Suprapubic skin (tissue), 4 donors: ENCODE measurements at regions not wholly inside any gene's neighbourhood (a gene's known extent, or its start where the extent isn't known, plus 50 kb on each side); places are given as distances from the start of the nearest gene placed in this dataset.
A peak's percentile ranks its signal among the peaks of the same experiment; 100 is the strongest.

ENCODE experiments used
- DNase-seq, 2 donors: peaks; one replicate each; pipeline ENCODE4 v3.0.0-alpha.2; 2019; ENCODE audit warnings: low spot score in 2 of 2
- H3K27ac ChIP-seq: fragments of 200-600 bp; sonication (generic); one replicate; pipeline ENCODE4 v1.5.1; 2019
- H3K27me3 ChIP-seq: fragments of 200-600 bp; sonication (generic); one replicate; pipeline ENCODE4 v1.5.1; 2019
- H3K36me3 ChIP-seq: fragments of 200-600 bp; sonication (generic); one replicate; pipeline ENCODE4 v1.5.1; 2019
- H3K4me1 ChIP-seq: fragments of 200-600 bp; sonication (generic); one replicate; pipeline ENCODE4 v1.5.1; 2019
- H3K4me3 ChIP-seq: fragments of 200-600 bp; sonication (generic); one replicate; pipeline ENCODE4 v1.5.1; 2019; ENCODE audit warnings: mild to moderate bottlenecking
- H3K9me3 ChIP-seq: fragments of 200-600 bp; sonication (generic); one replicate; pipeline ENCODE4 v1.5.1; 2019
- EP300 ChIP-seq: sonication (generic); formaldehyde crosslinking; IDR thresholded peaks from one replicate; pipeline ENCODE4 v1.6.1; 2017; ENCODE audit warnings: antibody characterized with exemption
- POLR2A ChIP-seq, 2 donors: fragments of 450-650 bp; IDR thresholded peaks; one replicate each; pipeline ENCODE4 v1.6.1; 2017; ENCODE audit warnings: antibody characterized with exemption in 2 of 2, mild to moderate bottlenecking in 2 of 2, moderate library complexity in 2 of 2
- POLR2AphosphoS5 ChIP-seq, 3 donors: sonication (generic); formaldehyde crosslinking; IDR thresholded peaks; one replicate each; pipeline ENCODE4 v1.6.1; 2017; ENCODE audit warnings: antibody characterized with exemption in 3 of 3
- WGBS: methylation state at CpG from one replicate; pipeline ENCODE4 v1.1.5; 2018; 5-methylcytosine and 5-hydroxymethylcytosine counted together
- TF ChIP-seq, protein P1 (sequence below), 2 donors: fragments of 200-600 bp in 1 of 2; fragments of 450-650 bp in 1 of 2; sonication (generic) in 1 of 2; IDR thresholded peaks; one replicate each; pipeline ENCODE4 v1.5.1; 2016 to 2019; ENCODE audit warnings: antibody characterized with exemption in 2 of 2, mild to moderate bottlenecking in 1 of 2, moderate library complexity in 1 of 2

DNA sequence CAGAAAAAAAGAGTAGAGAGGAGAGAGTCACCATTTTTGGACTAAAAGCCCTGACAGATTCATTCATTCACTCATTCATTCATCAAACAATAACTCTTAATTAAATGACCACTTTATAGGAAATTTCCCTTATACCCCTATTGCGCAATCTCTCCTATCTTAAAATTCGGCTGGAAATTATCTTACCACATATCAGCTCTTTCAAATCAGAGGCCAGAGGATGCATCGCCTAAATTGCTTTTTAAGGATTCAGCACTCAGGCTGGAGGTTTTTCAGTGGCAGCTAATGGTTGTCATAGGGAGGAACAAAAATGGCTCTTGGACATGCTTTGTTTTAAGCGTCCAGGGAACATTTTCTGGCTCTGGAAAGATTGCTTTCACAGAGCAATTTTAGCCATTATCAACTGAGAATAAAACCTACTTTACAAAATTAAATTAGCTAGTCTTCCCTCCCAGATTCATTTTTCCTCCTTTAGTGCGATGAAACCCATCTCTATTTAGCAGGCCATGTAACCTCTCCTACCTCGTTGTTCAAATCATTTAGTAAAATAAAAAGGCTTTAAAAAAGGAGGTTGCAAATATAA is 115.2 kb downstream of the OLFM4 start:
- TF ChIP-seq POLR2AphosphoS5 (IDR thresholded peaks at IDR 0.05) (no peak), EP300 (no peak), POLR2A (IDR thresholded peaks at IDR 0.05) (no peak)
- TF ChIP-seq, protein P1, sequence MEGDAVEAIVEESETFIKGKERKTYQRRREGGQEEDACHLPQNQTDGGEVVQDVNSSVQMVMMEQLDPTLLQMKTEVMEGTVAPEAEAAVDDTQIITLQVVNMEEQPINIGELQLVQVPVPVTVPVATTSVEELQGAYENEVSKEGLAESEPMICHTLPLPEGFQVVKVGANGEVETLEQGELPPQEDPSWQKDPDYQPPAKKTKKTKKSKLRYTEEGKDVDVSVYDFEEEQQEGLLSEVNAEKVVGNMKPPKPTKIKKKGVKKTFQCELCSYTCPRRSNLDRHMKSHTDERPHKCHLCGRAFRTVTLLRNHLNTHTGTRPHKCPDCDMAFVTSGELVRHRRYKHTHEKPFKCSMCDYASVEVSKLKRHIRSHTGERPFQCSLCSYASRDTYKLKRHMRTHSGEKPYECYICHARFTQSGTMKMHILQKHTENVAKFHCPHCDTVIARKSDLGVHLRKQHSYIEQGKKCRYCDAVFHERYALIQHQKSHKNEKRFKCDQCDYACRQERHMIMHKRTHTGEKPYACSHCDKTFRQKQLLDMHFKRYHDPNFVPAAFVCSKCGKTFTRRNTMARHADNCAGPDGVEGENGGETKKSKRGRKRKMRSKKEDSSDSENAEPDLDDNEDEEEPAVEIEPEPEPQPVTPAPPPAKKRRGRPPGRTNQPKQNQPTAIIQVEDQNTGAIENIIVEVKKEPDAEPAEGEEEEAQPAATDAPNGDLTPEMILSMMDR (IDR thresholded peaks at IDR 0.05): no peak
- WGBS: 81% methylated on average over 6 of the region's 6 CpGs

DNA sequence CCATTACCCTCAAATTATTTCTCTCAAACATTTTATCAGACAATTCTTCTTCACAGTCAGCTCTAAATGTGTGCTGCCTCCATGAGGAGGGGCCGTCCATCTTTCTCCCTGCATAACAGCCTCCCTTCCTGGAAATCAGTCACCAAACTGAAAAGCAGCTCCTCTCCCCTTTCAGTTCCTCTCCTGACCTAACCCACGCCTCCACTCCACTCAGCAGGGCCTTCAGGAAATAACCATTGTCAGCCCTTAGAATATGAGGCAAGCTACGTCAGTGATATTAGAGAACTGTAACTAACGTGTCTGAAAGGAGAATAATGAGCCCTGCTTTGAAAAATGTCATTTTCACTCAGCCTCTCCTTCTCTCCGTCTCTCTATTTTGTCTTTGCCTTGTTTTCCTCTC is 116.2 kb downstream of the OLFM4 start:
- Histone ChIP-seq H3K9me3 (no peaks in the 10 kb centered on the region), H3K27me3 (no peaks in the 10 kb centered on the region), H3K4me1 (no peaks in the 10 kb centered on the region), H3K27ac (no peak overlapping the region), H3K4me3 (no peak overlapping the region), H3K36me3 (no peaks in the 10 kb centered on the region)
- WGBS: 75% methylated on average over 5 of the region's 5 CpGs
- TF ChIP-seq POLR2AphosphoS5 (IDR thresholded peaks at IDR 0.05) (no peak), POLR2A (IDR thresholded peaks at IDR 0.05) (no peak), EP300 (no peak)
- TF ChIP-seq, protein P1 (IDR thresholded peaks at IDR 0.05): no peak
- DNase-seq: no peak

More for the DNA sequence above, 115.2 kb downstream of the OLFM4 start:
- Histone ChIP-seq H3K9me3 (no peaks in the 10 kb centered on the region), H3K4me1 (peaks cover under 1% of the 10 kb centered on the region), H3K27ac (no peak overlapping the region), H3K4me3 (no peak overlapping the region), H3K36me3 (no peaks in the 10 kb centered on the region), H3K27me3 (no peaks in the 10 kb centered on the region)
- no peak for DNase-seq

GRCh38 chr13:53150568-53150967 is 122.0 kb downstream of the OLFM4 start:
- 84% methylated on average over 5 of the region's 5 CpGs for WGBS
- Histone ChIP-seq H3K9me3 (no peaks in the 10 kb centered on the region), H3K27me3 (no peaks in the 10 kb centered on the region), H3K4me3 (no peak overlapping the region), H3K27ac (no peak overlapping the region), H3K4me1 (no peaks in the 10 kb centered on the region), H3K36me3 (no peaks in the 10 kb centered on the region)
- TF ChIP-seq POLR2A (IDR thresholded peaks at IDR 0.05) (no peak), EP300 (no peak), POLR2AphosphoS5 (IDR thresholded peaks at IDR 0.05) (no peak)
- TF ChIP-seq, protein P1 (IDR thresholded peaks at IDR 0.05): no peak
- DNase-seq: no peak

GRCh38 chr13:53151336-53152056 is 122.9 kb downstream of the OLFM4 start:
- no peaks in the 10 kb centered on the region for H3K27me3 ChIP-seq
- H3K9me3 ChIP-seq: no peaks in the 10 kb centered on the region
- no peak overlapping the region for H3K4me3 ChIP-seq
- TF ChIP-seq, protein P1 (IDR thresholded peaks at IDR 0.05): peak in 1 of 2 donors; percentile 64
- no peak for TF ChIP-seq POLR2A (IDR thresholded peaks at IDR 0.05)
- TF ChIP-seq EP300: no peak
- TF ChIP-seq POLR2AphosphoS5 (IDR thresholded peaks at IDR 0.05): no peak
- DNase-seq: no peak
- H3K36me3 ChIP-seq: no peaks in the 10 kb centered on the region
- no peak overlapping the region for H3K27ac ChIP-seq
- H3K4me1 ChIP-seq: no peaks in the 10 kb centered on the region
- 21% methylated on average over 5 of the region's 5 CpGs for whole genome bisulfite sequencing

DNA sequence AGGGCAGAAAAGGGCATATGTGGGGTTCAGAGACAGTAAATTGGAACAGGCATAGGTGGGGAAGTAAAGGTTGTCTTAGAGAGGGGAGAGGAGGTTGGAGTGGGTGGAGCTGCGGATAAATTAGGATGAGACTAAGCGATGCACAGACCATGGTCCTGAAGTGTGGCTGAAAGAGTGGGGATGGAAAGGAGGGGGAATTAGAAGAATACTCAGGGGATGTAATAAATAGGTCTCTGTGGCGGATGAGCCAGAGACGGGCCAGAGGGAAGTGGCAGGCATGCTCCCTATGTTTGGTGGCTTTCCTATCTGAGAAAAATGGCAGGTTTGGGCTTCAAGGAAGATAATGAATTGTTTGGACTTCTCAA is 123.4 kb downstream of the OLFM4 start:
- H3K4me1 ChIP-seq: no peaks in the 10 kb centered on the region
- no peak for DNase-seq
- 30% methylated on average over 4 of the region's 4 CpGs for WGBS
- H3K4me3 ChIP-seq: no peak overlapping the region
- TF ChIP-seq POLR2AphosphoS5 (IDR thresholded peaks at IDR 0.05): no peak
- TF ChIP-seq EP300: no peak
- no peak for TF ChIP-seq POLR2A (IDR thresholded peaks at IDR 0.05)
- no peaks in the 10 kb centered on the region for H3K27me3 ChIP-seq
- H3K9me3 ChIP-seq: no peaks in the 10 kb centered on the region
- no peak overlapping the region for H3K27ac ChIP-seq
- no peaks in the 10 kb centered on the region for H3K36me3 ChIP-seq
